Loucy (cell line): ENCODE measurements at regions not wholly inside any gene's neighbourhood (a gene's known extent, or its start where the extent isn't known, plus 50 kb on each side); places are given as distances from the start of the nearest gene placed in this dataset.
"Not testable (repeated sequence)": the region's sequence is repeated elsewhere in the genome, so short reads cannot be mapped to it uniquely, and the experiment has no call there.

Experiments used
- H2AFZ ChIP-seq: fragments of 200-600 bp; sonication (generic); 2 replicates; pipeline ENCODE4 v1.6.0; 2016; ENCODE audit warnings: antibody characterized with exemption, mild to moderate bottlenecking, low read length, moderate library complexity
- H3F3A ChIP-seq: fragments of 200-600 bp; 2 replicates; pipeline ENCODE4 v1.6.0; 2016; ENCODE audit warnings: antibody characterized with exemption, low read depth, mild to moderate bottlenecking
- H3K27me3 ChIP-seq: fragments of 200-600 bp; sonication (generic); 2 replicates; pipeline ENCODE4 v1.6.1; 2014; ENCODE audit warnings: low read length, mild to moderate bottlenecking; ENCODE audit not compliant: insufficient read depth, poor library complexity, severe bottlenecking
- H3K36me3 ChIP-seq: fragments of 200-600 bp; sonication (generic); 2 replicates; pipeline ENCODE4 v1.6.1; 2016; ENCODE audit warnings: low read length; ENCODE audit not compliant: insufficient read depth
- H3K4me1 ChIP-seq: fragments of 200-600 bp; sonication (generic); 2 replicates; pipeline ENCODE4 v1.5.1; 2014; ENCODE audit warnings: low read length, mild to moderate bottlenecking; ENCODE audit not compliant: insufficient read depth, poor library complexity, severe bottlenecking
- H3K4me2 ChIP-seq: fragments of 200-600 bp; sonication (generic); 2 replicates; pipeline ENCODE4 v1.6.0; 2014; ENCODE audit warnings: antibody characterized with exemption, low read length, low read depth, mild to moderate bottlenecking; ENCODE audit not compliant: poor library complexity, severe bottlenecking
- H3K4me3 ChIP-seq: fragments of 200-600 bp; sonication (generic); 2 replicates; pipeline ENCODE4 v1.5.1; 2014; ENCODE audit warnings: low read length, mild to moderate bottlenecking, mixed read lengths; ENCODE audit not compliant: poor library complexity, severe bottlenecking
- H3K79me2 ChIP-seq: fragments of 200-600 bp; sonication (generic); 2 replicates; pipeline ENCODE4 v1.6.1; 2014; ENCODE audit warnings: low read length; ENCODE audit not compliant: insufficient read depth
- H3K9ac ChIP-seq: fragments of 200-600 bp; sonication (generic); 2 replicates; pipeline ENCODE4 v1.6.0; 2014; ENCODE audit warnings: mild to moderate bottlenecking, low read depth, low read length, moderate library complexity; ENCODE audit not compliant: poor library complexity, severe bottlenecking
- H3K9me2 ChIP-seq: fragments of 200-600 bp; sonication (generic); replicated peaks from 2 replicates; pipeline ENCODE4 v1.6.1; 2016; ENCODE audit warnings: low read depth, low read length, mixed read lengths
- H3K9me3 ChIP-seq: fragments of 200-600 bp; sonication (generic); 2 replicates; pipeline ENCODE4 v1.6.1; 2014; ENCODE audit warnings: mild to moderate bottlenecking, antibody characterized with exemption, low read length, low read depth; ENCODE audit not compliant: insufficient read depth
- H4K20me1 ChIP-seq: fragments of 200-600 bp; sonication (generic); 2 replicates; pipeline ENCODE4 v1.6.0; 2014; ENCODE audit warnings: antibody characterized with exemption, low read length, mild to moderate bottlenecking; ENCODE audit not compliant: insufficient read depth, poor library complexity, severe bottlenecking
- EZH2phosphoT487 ChIP-seq: fragments of 200-600 bp; IDR thresholded peaks from 2 replicates; pipeline ENCODE4 v1.6.1; 2018; ENCODE audit warnings: antibody characterized with exemption, mild to moderate bottlenecking, moderate library complexity, borderline replicate concordance
- TF ChIP-seq, protein P1 (sequence below): fragments of 200-600 bp; sonication (generic); conservative IDR thresholded peaks from 2 replicates; pipeline ENCODE4 v1.5.1; 2014; ENCODE audit warnings: mild to moderate bottlenecking, antibody characterized with exemption, low read length

DNA sequence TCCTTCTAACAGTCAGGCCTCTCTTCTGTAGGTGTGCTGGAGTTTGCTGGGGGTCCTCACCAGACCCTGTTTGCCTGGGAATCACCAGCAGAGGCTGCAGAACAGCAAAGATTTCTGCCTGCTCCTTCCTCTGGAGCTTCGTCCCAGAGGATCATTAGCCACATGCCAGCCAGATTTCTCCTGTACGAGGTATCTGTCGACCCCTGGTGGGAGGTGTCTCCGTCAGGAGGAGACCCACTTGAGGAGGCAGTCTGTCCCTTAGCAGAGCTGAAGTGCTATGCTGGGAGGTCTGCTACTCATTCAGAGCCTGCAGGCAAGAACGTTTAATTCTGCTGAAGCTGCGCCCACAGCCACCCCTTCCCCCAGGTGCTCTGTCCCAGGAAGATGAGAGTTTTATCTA is 611.1 kb upstream of the COBL start:
- no peaks in the 10 kb centered on the region for H3K9me2 ChIP-seq
- no peaks in the 10 kb centered on the region for H3K79me2 ChIP-seq
- H3K9me3 ChIP-seq = no peaks in the 10 kb centered on the region
- H3K4me1 ChIP-seq = no peaks in the 10 kb centered on the region
- no peaks in the 10 kb centered on the region for H3F3A ChIP-seq
- no peaks in the 10 kb centered on the region for H3K27me3 ChIP-seq
- TF ChIP-seq EZH2phosphoT487 = no peak
- TF ChIP-seq, protein P1, sequence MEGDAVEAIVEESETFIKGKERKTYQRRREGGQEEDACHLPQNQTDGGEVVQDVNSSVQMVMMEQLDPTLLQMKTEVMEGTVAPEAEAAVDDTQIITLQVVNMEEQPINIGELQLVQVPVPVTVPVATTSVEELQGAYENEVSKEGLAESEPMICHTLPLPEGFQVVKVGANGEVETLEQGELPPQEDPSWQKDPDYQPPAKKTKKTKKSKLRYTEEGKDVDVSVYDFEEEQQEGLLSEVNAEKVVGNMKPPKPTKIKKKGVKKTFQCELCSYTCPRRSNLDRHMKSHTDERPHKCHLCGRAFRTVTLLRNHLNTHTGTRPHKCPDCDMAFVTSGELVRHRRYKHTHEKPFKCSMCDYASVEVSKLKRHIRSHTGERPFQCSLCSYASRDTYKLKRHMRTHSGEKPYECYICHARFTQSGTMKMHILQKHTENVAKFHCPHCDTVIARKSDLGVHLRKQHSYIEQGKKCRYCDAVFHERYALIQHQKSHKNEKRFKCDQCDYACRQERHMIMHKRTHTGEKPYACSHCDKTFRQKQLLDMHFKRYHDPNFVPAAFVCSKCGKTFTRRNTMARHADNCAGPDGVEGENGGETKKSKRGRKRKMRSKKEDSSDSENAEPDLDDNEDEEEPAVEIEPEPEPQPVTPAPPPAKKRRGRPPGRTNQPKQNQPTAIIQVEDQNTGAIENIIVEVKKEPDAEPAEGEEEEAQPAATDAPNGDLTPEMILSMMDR = no peak
- no peak overlapping the region for H3K4me2 ChIP-seq
- no peak overlapping the region for H3K9ac ChIP-seq
- H3K4me3 ChIP-seq = no peak overlapping the region
- H3K36me3 ChIP-seq = no peaks in the 10 kb centered on the region
- no peak overlapping the region for H2AFZ ChIP-seq
- H4K20me1 ChIP-seq = no peaks in the 10 kb centered on the region

DNA sequence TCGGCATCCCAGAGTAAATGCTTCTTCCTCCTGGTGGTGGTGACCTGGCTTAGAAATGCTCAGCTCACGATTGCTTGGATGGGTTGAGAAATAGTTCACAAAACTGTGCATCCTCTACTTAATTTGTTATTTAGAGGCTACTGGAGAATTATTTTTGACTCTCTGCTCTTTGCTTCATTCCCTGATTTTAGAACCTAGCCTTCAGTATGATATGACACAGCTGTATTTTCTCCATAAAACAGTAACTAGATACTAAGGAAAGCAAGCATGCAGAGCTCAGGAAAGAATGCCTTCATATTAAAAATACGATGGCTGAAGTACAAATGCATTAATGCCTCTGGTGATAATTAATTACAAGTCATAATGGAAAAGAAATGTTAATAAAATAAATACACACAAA is 602.0 kb upstream of the COBL start:
- H3K79me2 ChIP-seq = no peaks in the 10 kb centered on the region
- no peaks in the 10 kb centered on the region for H3K36me3 ChIP-seq
- no peak overlapping the region for H2AFZ ChIP-seq
- H3K9ac ChIP-seq = no peak overlapping the region
- no peaks in the 10 kb centered on the region for H3F3A ChIP-seq
- no peaks in the 10 kb centered on the region for H3K27me3 ChIP-seq
- H3K4me3 ChIP-seq = no peak overlapping the region
- TF ChIP-seq, protein P1 = no peak
- no peak for TF ChIP-seq EZH2phosphoT487
- H4K20me1 ChIP-seq = no peaks in the 10 kb centered on the region
- no peak overlapping the region for H3K4me2 ChIP-seq
- H3K9me2 ChIP-seq = no peaks in the 10 kb centered on the region
- no peaks in the 10 kb centered on the region; the same call in 1 of the 2 replicates for H3K9me3 ChIP-seq
- no peaks in the 10 kb centered on the region for H3K4me1 ChIP-seq

- no peaks in the 10 kb centered on the region for H3K27me3 ChIP-seq
- TF ChIP-seq EZH2phosphoT487 = no peak
- TF ChIP-seq, protein P1 = no peak
- no peak overlapping the region for H2AFZ ChIP-seq
- no peak overlapping the region for H3K4me3 ChIP-seq
- no peaks in the 10 kb centered on the region for H3F3A ChIP-seq
- H3K9ac ChIP-seq = no peak overlapping the region
- no peaks in the 10 kb centered on the region for H3K9me2 ChIP-seq
- no peaks in the 10 kb centered on the region for H4K20me1 ChIP-seq
- H3K4me1 ChIP-seq = no peaks in the 10 kb centered on the region
- no peak overlapping the region for H3K4me2 ChIP-seq
- H3K36me3 ChIP-seq = no peaks in the 10 kb centered on the region
- H3K9me3 ChIP-seq = no peaks in the 10 kb centered on the region
- no peaks in the 10 kb centered on the region for H3K79me2 ChIP-seq
Measured at GRCh38 chr7:51901489-51901840, 584.9 kb upstream of the COBL start.

- H3K4me2 ChIP-seq, H3K36me3 ChIP-seq, H4K20me1 ChIP-seq, H3K9me2 ChIP-seq, H3K79me2 ChIP-seq, H3F3A ChIP-seq, H3K27me3 ChIP-seq, H2AFZ ChIP-seq, H3K4me1 ChIP-seq, H3K9me3 ChIP-seq, H3K9ac ChIP-seq, H3K4me3 ChIP-seq: not testable (repeated sequence)
Measured at GRCh38 chr7:51900755-51901488, 584.3 kb upstream of the COBL start.
